ENCODE measurements at regions not wholly inside any gene's neighbourhood (a gene's known extent, or its start where the extent isn't known, plus 50 kb on each side); places are given as distances from the start of the nearest gene placed in this dataset.

DNA sequence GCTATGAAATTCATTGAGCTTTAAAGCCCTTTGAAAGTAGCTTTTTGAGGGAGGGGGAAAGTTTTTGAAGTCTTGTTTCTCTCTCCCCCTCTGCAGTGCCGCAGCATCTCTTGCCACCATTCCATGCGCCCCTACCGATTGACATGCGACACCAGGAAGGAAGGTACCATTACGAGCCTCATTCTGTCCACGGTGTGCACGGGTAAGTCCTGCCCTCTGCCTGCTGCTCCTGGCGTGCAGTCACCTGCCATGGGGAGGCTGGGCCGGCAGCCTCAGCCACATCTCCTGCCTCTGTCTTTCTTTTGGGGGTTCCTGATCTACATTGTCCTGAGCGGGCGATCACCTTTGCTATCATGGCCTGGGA lies 191.6 kb downstream of the GLI2 start:
- TF ChIP-seq, protein P1, sequence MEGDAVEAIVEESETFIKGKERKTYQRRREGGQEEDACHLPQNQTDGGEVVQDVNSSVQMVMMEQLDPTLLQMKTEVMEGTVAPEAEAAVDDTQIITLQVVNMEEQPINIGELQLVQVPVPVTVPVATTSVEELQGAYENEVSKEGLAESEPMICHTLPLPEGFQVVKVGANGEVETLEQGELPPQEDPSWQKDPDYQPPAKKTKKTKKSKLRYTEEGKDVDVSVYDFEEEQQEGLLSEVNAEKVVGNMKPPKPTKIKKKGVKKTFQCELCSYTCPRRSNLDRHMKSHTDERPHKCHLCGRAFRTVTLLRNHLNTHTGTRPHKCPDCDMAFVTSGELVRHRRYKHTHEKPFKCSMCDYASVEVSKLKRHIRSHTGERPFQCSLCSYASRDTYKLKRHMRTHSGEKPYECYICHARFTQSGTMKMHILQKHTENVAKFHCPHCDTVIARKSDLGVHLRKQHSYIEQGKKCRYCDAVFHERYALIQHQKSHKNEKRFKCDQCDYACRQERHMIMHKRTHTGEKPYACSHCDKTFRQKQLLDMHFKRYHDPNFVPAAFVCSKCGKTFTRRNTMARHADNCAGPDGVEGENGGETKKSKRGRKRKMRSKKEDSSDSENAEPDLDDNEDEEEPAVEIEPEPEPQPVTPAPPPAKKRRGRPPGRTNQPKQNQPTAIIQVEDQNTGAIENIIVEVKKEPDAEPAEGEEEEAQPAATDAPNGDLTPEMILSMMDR (IDR thresholded peaks at IDR 0.05; ENCODE audit: low read depth, low read length): no peak
- TF ChIP-seq MYC (IDR thresholded peaks at IDR 0.05; ENCODE audit: low read depth, low read length): no peak
- TF ChIP-seq POLR2A (IDR thresholded peaks at IDR 0.05; ENCODE audit: extremely low read depth, insufficient read length): no peak

Measured in NB4 (cell line).